ENCODE measurements at regions not wholly inside any gene's neighbourhood (a gene's known extent, or its start where the extent isn't known, plus 50 kb on each side); places are given as distances from the start of the nearest gene placed in this dataset.
A peak's percentile ranks its signal among the peaks of the same experiment; 100 is the strongest.
"Not testable (repeated sequence)": the region's sequence is repeated elsewhere in the genome, so short reads cannot be mapped to it uniquely, and the experiment has no call there.

DNA sequence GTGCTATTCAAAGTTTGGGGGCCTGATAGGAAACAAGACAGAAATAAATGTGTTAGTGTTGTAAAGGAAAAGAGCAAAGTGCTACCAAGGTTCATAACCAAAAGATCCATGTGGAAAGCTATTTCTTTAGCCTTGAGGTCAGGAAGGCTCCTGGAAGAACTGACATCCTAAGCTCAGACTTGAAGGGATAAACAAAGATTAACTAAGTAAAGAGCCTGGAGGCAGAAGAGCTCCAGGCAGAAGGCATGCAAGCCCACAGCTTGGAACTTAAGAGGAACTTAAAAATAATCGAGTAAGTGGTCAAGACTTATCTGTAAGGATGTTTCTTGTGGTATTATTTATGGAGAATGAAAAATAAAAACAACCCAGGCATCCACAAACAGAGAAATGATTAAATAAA, 245.0 kb upstream of the MGAT5 start:
- Histone ChIP-seq H3K36me3 (replicated peaks in 1 of 2; ENCODE audit: control insufficient read depth in 2 of 2, insufficient read depth in 2 of 2, low read length in 2 of 2) (no peaks in the 10 kb centered on the region), H3K4ac (ENCODE audit: low read length) (no peak overlapping the region), H3K4me2 (ENCODE audit: insufficient read depth, low read length, poor library complexity, severe bottlenecking) (no peak overlapping the region), H3K4me3 (ENCODE audit: low read length in 2 of 2) (no peak overlapping the region), H3K9me3 (replicated peaks in 1 of 2; ENCODE audit: control insufficient read depth in 2 of 2, insufficient read depth in 1 of 2, low read depth in 1 of 2, low read length in 2 of 2) (no peaks in the 10 kb centered on the region), H3K9ac (ENCODE audit: low read depth, low read length, poor library complexity) (no peak overlapping the region), H3K23ac (ENCODE audit: low read depth, low read length, poor library complexity) (no peak overlapping the region), H2BK120ac (ENCODE audit: low read depth, low read length) (no peak overlapping the region), H4K8ac (ENCODE audit: low read depth, low read length) (no peak overlapping the region), H2BK5ac (ENCODE audit: low read length) (no peak overlapping the region), H3K18ac (ENCODE audit: low read length) (no peak overlapping the region), H2AFZ (ENCODE audit: low read length) (no peak overlapping the region), H2AK5ac (ENCODE audit: low read depth, low read length) (no peak overlapping the region), H3K27ac (replicated peaks; ENCODE audit: low read length) (no peak overlapping the region), H3K79me1 (ENCODE audit: low read depth, low read length) (no peaks in the 10 kb centered on the region), H3K27me3 (ENCODE audit: control insufficient read depth in 3 of 3, insufficient read depth in 3 of 3, low read depth in 1 of 3, low read length in 3 of 3) (peaks cover 0 to 6% (median 0%) of the 10 kb centered on the region in 3 experiments), H2BK15ac (ENCODE audit: low read length) (no peak overlapping the region), H3K14ac (ENCODE audit: low read length) (no peak overlapping the region), H3K4me1 (ENCODE audit: control insufficient read depth in 2 of 2, insufficient read depth in 1 of 2, low read depth in 1 of 2, low read length in 2 of 2) (peaks cover 0 to 4% of the 10 kb centered on the region in 2 donors), H4K91ac (ENCODE audit: low read depth, low read length, poor library complexity) (no peak overlapping the region), H2BK12ac (ENCODE audit: low read length) (no peak overlapping the region)
- WGBS, 2 donors (ENCODE audit: extremely low coverage in 2 of 2, insufficient read length in 2 of 2, insufficient replicate concordance in 1 of 2) = no CpG with 5 or more reads among the region's 1 CpG
- DNase-seq (ENCODE audit: low spot score) = no peak

DNA sequence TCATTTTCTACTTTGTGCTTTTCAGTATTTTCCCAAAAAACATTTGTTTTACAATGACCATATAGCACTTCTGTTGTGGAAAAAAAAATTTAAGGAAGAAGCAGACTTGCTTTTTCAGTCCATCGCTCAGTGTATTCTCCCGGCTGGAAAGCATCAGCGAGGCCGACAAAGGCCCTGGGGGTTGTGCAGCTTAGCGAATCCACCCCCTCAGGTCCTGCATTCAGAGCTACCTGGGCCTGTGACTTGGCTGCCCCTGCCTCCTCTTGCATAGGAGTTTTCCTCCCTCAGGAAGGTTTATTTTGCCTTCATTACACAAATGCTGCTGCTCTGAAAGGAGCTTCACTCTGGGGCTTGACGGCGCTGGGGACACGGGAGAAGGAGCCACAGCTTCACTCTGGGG, 244.4 kb upstream of the MGAT5 start:
- Histone ChIP-seq H2BK120ac (ENCODE audit: low read depth, low read length) (no peak overlapping the region), H3K9me3 (replicated peaks in 1 of 2; ENCODE audit: control insufficient read depth in 2 of 2, insufficient read depth in 1 of 2, low read depth in 1 of 2, low read length in 2 of 2) (no peaks in the 10 kb centered on the region), H3K27me3 (ENCODE audit: control insufficient read depth in 3 of 3, insufficient read depth in 3 of 3, low read depth in 1 of 3, low read length in 3 of 3) (peaks cover 0 to 6% (median 0%) of the 10 kb centered on the region in 3 experiments), H2BK5ac (ENCODE audit: low read length) (no peak overlapping the region), H2BK12ac (ENCODE audit: low read length) (no peak overlapping the region), H3K27ac (replicated peaks; ENCODE audit: low read length) (no peak overlapping the region), H3K9ac (ENCODE audit: low read depth, low read length, poor library complexity) (no peak overlapping the region), H3K4ac (ENCODE audit: low read length) (no peak overlapping the region), H3K18ac (ENCODE audit: low read length) (peak overlapping the region; percentile 35), H3K79me1 (ENCODE audit: low read depth, low read length) (no peaks in the 10 kb centered on the region), H3K23ac (ENCODE audit: low read depth, low read length, poor library complexity) (no peak overlapping the region), H2BK15ac (ENCODE audit: low read length) (no peak overlapping the region), H3K14ac (ENCODE audit: low read length) (no peak overlapping the region), H3K36me3 (replicated peaks in 1 of 2; ENCODE audit: control insufficient read depth in 2 of 2, insufficient read depth in 2 of 2, low read length in 2 of 2) (no peaks in the 10 kb centered on the region), H3K4me2 (ENCODE audit: insufficient read depth, low read length, poor library complexity, severe bottlenecking) (no peak overlapping the region), H4K91ac (ENCODE audit: low read depth, low read length, poor library complexity) (no peak overlapping the region), H4K8ac (ENCODE audit: low read depth, low read length) (no peak overlapping the region), H3K4me3 (ENCODE audit: low read length in 2 of 2) (no peak overlapping the region), H3K4me1 (ENCODE audit: control insufficient read depth in 2 of 2, insufficient read depth in 1 of 2, low read depth in 1 of 2, low read length in 2 of 2) (peaks cover 0 to 4% of the 10 kb centered on the region in 2 donors), H2AK5ac (ENCODE audit: low read depth, low read length) (no peak overlapping the region), H2AFZ (ENCODE audit: low read length) (no peak overlapping the region)
- DNase-seq (ENCODE audit: low spot score) = no peak
- WGBS, 2 donors (ENCODE audit: extremely low coverage in 2 of 2, insufficient read length in 2 of 2, insufficient replicate concordance in 1 of 2) = no CpG with 5 or more reads among the region's 8 CpGs

DNA sequence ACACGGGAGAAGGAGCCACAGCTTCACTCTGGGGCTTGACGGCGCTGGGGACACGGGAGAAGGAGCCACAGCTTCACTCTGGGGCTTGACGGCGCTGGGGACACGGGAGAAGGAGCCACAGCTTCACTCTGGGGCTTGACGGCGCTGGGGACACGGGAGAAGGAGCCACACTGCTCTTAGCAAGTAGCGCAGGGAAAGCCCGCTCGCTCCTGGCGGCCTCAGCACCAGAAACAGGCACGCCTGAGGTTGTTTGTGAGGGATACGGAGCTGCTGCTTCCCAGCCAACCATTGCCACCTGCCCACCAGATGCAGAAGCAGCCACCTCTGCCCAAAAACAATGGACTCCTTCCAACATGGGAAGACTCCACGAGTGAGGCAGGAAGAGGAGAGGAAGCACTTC, 244.0 kb upstream of the MGAT5 start:
- Histone ChIP-seq H3K9ac (ENCODE audit: low read depth, low read length, poor library complexity) (peak overlapping the region; percentile 16), H3K18ac (ENCODE audit: low read length) (peak overlapping the region; percentile 33), H3K14ac (ENCODE audit: low read length) (peak overlapping the region; percentile 64)
- H2AK5ac ChIP-seq (ENCODE audit: low read depth, low read length); H4K91ac ChIP-seq (ENCODE audit: low read depth, low read length, poor library complexity); H2BK120ac ChIP-seq (ENCODE audit: low read depth, low read length); H3K4me2 ChIP-seq (ENCODE audit: insufficient read depth, low read length, poor library complexity, severe bottlenecking); H3K9me3 ChIP-seq (replicated peaks in 1 of 2; ENCODE audit: control insufficient read depth in 2 of 2, insufficient read depth in 1 of 2, low read depth in 1 of 2, low read length in 2 of 2); H3K79me1 ChIP-seq (ENCODE audit: low read depth, low read length); H3K4me3 ChIP-seq (ENCODE audit: low read length in 2 of 2); H2AFZ ChIP-seq (ENCODE audit: low read length); H3K36me3 ChIP-seq (replicated peaks in 1 of 2; ENCODE audit: control insufficient read depth in 2 of 2, insufficient read depth in 2 of 2, low read length in 2 of 2); H2BK5ac ChIP-seq (ENCODE audit: low read length); H2BK15ac ChIP-seq (ENCODE audit: low read length); H3K27ac ChIP-seq (replicated peaks; ENCODE audit: low read length); H2BK12ac ChIP-seq (ENCODE audit: low read length); H3K27me3 ChIP-seq (ENCODE audit: control insufficient read depth in 3 of 3, insufficient read depth in 3 of 3, low read depth in 1 of 3, low read length in 3 of 3); DNase-seq (ENCODE audit: low spot score); H3K4me1 ChIP-seq (ENCODE audit: control insufficient read depth in 2 of 2, insufficient read depth in 1 of 2, low read depth in 1 of 2, low read length in 2 of 2); H3K4ac ChIP-seq (ENCODE audit: low read length); H3K23ac ChIP-seq (ENCODE audit: low read depth, low read length, poor library complexity); H4K8ac ChIP-seq (ENCODE audit: low read depth, low read length): not testable (repeated sequence)
- no CpG with 5 or more reads among the region's 17 CpGs for WGBS, 2 donors (ENCODE audit: extremely low coverage in 2 of 2, insufficient read length in 2 of 2, insufficient replicate concordance in 1 of 2)

DNA sequence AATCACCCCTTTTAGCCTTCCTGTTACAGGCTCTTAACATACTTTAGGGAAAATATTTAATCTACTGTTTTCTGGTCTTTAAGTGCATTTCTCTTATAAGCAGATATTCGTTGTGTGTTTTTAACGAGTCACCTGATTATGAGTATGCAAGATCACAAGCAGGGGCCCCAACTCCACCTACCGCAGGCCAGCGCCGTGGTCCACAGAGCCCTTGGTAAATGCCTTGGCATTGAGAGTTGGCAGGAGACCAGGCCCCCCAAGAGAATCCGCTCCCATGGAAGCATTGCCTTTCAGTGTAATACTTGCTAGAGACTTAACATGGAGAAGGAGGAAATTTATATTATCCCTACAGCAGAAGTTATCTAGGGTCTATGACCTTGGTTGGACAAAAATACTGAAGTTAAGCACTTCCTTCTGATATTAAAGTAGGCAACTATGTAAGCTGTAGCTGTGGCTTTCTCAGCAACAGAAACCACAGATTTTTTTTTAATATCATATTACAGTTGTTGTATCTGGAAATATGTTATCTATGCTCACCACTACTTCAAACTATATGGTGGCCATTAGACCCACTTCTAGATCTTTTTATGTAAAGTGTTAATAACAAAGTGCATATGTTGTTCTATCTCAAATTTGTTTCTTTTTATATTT, 241.8 kb upstream of the MGAT5 start:
- WGBS, 2 donors (ENCODE audit: extremely low coverage in 2 of 2, insufficient read length in 2 of 2, insufficient replicate concordance in 1 of 2) = no CpG with 5 or more reads among the region's 6 CpGs

More for the DNA sequence above, 241.8 kb upstream of the MGAT5 start:
- no peak overlapping the region for H3K4ac ChIP-seq (ENCODE audit: low read length)
- no peak overlapping the region for H2BK5ac ChIP-seq (ENCODE audit: low read length)
- DNase-seq (ENCODE audit: low spot score) = no peak
- no peak overlapping the region for H3K4me2 ChIP-seq (ENCODE audit: insufficient read depth, low read length, poor library complexity, severe bottlenecking)
- H2BK15ac ChIP-seq (ENCODE audit: low read length) = no peak overlapping the region
- no peak overlapping the region for H4K8ac ChIP-seq (ENCODE audit: low read depth, low read length)
- no peaks in the 10 kb centered on the region for H3K9me3 ChIP-seq (replicated peaks in 1 of 2; ENCODE audit: control insufficient read depth in 2 of 2, insufficient read depth in 1 of 2, low read depth in 1 of 2, low read length in 2 of 2)
- no peaks in the 10 kb centered on the region for H3K36me3 ChIP-seq (replicated peaks in 1 of 2; ENCODE audit: control insufficient read depth in 2 of 2, insufficient read depth in 2 of 2, low read length in 2 of 2)
- no peak overlapping the region for H2BK120ac ChIP-seq (ENCODE audit: low read depth, low read length)
- H2AFZ ChIP-seq (ENCODE audit: low read length) = no peak overlapping the region
- H4K91ac ChIP-seq (ENCODE audit: low read depth, low read length, poor library complexity) = no peak overlapping the region
- H2AK5ac ChIP-seq (ENCODE audit: low read depth, low read length) = no peak overlapping the region
- no peak overlapping the region for H3K4me3 ChIP-seq (ENCODE audit: low read length in 2 of 2)
- H3K79me1 ChIP-seq (ENCODE audit: low read depth, low read length) = no peaks in the 10 kb centered on the region
- H3K27ac ChIP-seq (replicated peaks; ENCODE audit: low read length) = no peak overlapping the region
- no peak overlapping the region for H3K18ac ChIP-seq (ENCODE audit: low read length)
- no peak overlapping the region for H2BK12ac ChIP-seq (ENCODE audit: low read length)
- H3K9ac ChIP-seq (ENCODE audit: low read depth, low read length, poor library complexity) = no peak overlapping the region
- peaks cover 0 to 6% (median 0%) of the 10 kb centered on the region in 3 experiments for H3K27me3 ChIP-seq (ENCODE audit: control insufficient read depth in 3 of 3, insufficient read depth in 3 of 3, low read depth in 1 of 3, low read length in 3 of 3)
- no peak overlapping the region for H3K14ac ChIP-seq (ENCODE audit: low read length)
- H3K23ac ChIP-seq (ENCODE audit: low read depth, low read length, poor library complexity) = no peak overlapping the region
- H3K4me1 ChIP-seq (ENCODE audit: control insufficient read depth in 2 of 2, insufficient read depth in 1 of 2, low read depth in 1 of 2, low read length in 2 of 2) = peaks cover 0 to 4% of the 10 kb centered on the region in 2 donors

All from neuronal stem cell (in vitro differentiated cells).